ENCODE measurements at regions not wholly inside any gene's neighbourhood (a gene's known extent, or its start where the extent isn't known, plus 50 kb on each side); places are given as distances from the start of the nearest gene placed in this dataset.

DNA sequence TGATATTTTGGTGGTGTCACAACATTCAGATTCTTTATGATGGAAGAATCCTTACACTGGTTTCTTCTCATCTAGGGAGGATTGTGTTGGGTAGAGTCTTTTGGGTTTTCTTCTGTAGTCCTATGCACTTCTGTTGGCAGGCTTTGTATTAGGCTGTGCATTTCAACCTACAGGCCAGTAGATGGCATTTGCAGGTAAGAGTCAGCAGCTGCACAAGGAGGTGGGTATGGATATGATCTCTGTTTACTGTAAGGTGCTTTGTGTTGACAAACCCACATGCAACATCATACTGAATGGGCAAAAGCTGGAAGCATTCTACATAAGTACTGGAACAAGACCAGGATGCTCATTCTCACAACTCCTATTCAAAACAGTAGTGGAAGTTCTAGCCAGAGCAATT is 656.8 kb downstream of the METTL4 start:
- no peaks in the 10 kb centered on the region for H3K4me1 ChIP-seq (ENCODE audit: control insufficient read depth in 1 of 2, insufficient read depth in 2 of 2, low read depth in 1 of 2, low read length in 1 of 2)

GRCh38 chr18:1916869-1917523 is 654.3 kb downstream of the METTL4 start:
- Histone ChIP-seq H3K4me3 (ENCODE audit: low read depth in 2 of 2, low read length in 1 of 2) (no peak overlapping the region), H3K9me3 (no peaks in the 10 kb centered on the region; the same call in 1 of the 2 replicates), H2AFZ (ENCODE audit: low read depth) (no peak overlapping the region), H4K20me1 (ENCODE audit: insufficient read depth) (no peaks in the 10 kb centered on the region), H3K9ac (no peak overlapping the region), H3K9me2 (no peaks in the 10 kb centered on the region), H3K4me1 (ENCODE audit: control insufficient read depth in 1 of 2, insufficient read depth in 2 of 2, low read depth in 1 of 2, low read length in 1 of 2) (no peaks in the 10 kb centered on the region), H3K4me2 (no peak overlapping the region), H3K27me3 (ENCODE audit: insufficient read depth) (no peaks in the 10 kb centered on the region; the same call in 1 of the 2 replicates), H3F3A (replicated peaks; ENCODE audit: insufficient read depth) (no peaks in the 10 kb centered on the region), H3K27ac (ENCODE audit: low read depth in 2 of 2, low read length in 1 of 2) (no peak overlapping the region), H3K79me2 (ENCODE audit: insufficient read depth) (no peaks in the 10 kb centered on the region), H3K36me3 (replicated peaks in 1 of 2; ENCODE audit: control insufficient read depth in 1 of 2, insufficient read depth in 2 of 2, low read length in 1 of 2) (no peaks in the 10 kb centered on the region)
- WGBS (ENCODE audit: low lambda C conversion rate), result 6% methylated on average over 2 of the region's 2 CpGs
- POLR2A ChIA-PET, result no interaction called here
- no peak for TF ChIP-seq YY1 (IDR thresholded peaks at IDR 0.05; ENCODE audit: low read depth)
- no peak for TF ChIP-seq RFX5 (IDR thresholded peaks at IDR 0.05; ENCODE audit: low read length)
- no peak for TF ChIP-seq TEAD4 (IDR thresholded peaks at IDR 0.05; ENCODE audit: borderline replicate concordance, insufficient read depth)
- no peak for TF ChIP-seq NFIC (IDR thresholded peaks at IDR 0.05; ENCODE audit: borderline replicate concordance)
- TF ChIP-seq MXI1 (IDR thresholded peaks at IDR 0.05; ENCODE audit: low read depth, low read length), result no peak
- TF ChIP-seq, protein P1, sequence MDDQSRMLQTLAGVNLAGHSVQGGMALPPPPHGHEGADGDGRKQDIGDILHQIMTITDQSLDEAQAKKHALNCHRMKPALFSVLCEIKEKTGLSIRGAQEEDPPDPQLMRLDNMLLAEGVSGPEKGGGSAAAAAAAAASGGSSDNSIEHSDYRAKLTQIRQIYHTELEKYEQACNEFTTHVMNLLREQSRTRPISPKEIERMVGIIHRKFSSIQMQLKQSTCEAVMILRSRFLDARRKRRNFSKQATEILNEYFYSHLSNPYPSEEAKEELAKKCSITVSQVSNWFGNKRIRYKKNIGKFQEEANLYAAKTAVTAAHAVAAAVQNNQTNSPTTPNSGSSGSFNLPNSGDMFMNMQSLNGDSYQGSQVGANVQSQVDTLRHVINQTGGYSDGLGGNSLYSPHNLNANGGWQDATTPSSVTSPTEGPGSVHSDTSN (IDR thresholded peaks at IDR 0.05), result no peak
- TF ChIP-seq FOSL2 (IDR thresholded peaks at IDR 0.05; ENCODE audit: borderline replicate concordance, low read depth), result no peak
- TF ChIP-seq, protein P2, sequence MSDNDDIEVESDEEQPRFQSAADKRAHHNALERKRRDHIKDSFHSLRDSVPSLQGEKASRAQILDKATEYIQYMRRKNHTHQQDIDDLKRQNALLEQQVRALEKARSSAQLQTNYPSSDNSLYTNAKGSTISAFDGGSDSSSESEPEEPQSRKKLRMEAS (IDR thresholded peaks at IDR 0.05; ENCODE audit: low read depth), result no peak
- no peak for TF ChIP-seq EZH2phosphoT487 (IDR thresholded peaks at IDR 0.05; ENCODE audit: borderline replicate concordance, low read depth)
- TF ChIP-seq RAD21 (IDR thresholded peaks at IDR 0.05; ENCODE audit: low read length), result no peak
- TF ChIP-seq SIN3A (IDR thresholded peaks at IDR 0.05; ENCODE audit: borderline replicate concordance, low read depth, low read length), result no peak
- no peak for TF ChIP-seq ZBTB33 (IDR thresholded peaks at IDR 0.05; ENCODE audit: borderline replicate concordance, low read depth)
- TF ChIP-seq, protein P3, sequence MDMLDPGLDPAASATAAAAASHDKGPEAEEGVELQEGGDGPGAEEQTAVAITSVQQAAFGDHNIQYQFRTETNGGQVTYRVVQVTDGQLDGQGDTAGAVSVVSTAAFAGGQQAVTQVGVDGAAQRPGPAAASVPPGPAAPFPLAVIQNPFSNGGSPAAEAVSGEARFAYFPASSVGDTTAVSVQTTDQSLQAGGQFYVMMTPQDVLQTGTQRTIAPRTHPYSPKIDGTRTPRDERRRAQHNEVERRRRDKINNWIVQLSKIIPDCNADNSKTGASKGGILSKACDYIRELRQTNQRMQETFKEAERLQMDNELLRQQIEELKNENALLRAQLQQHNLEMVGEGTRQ (IDR thresholded peaks at IDR 0.05; ENCODE audit: borderline replicate concordance, low read depth, low read length), result no peak
- TF ChIP-seq TCF12 (IDR thresholded peaks at IDR 0.05), result no peak
- no peak for DNase-seq
- CTCF ChIA-PET, result no interaction called here

More for the DNA sequence above, 656.8 kb downstream of the METTL4 start:
- POLR2A ChIA-PET, result no interaction called here
- Histone ChIP-seq H3K9ac (no peak overlapping the region), H3K9me3 (no peaks in the 10 kb centered on the region; the same call in 1 of the 2 replicates), H3K4me2 (no peak overlapping the region), H2AFZ (ENCODE audit: low read depth) (no peak overlapping the region), H3K27me3 (ENCODE audit: insufficient read depth) (no peaks in the 10 kb centered on the region), H3F3A (replicated peaks; ENCODE audit: insufficient read depth) (no peaks in the 10 kb centered on the region), H3K36me3 (replicated peaks in 1 of 2; ENCODE audit: control insufficient read depth in 1 of 2, insufficient read depth in 2 of 2, low read length in 1 of 2) (no peaks in the 10 kb centered on the region), H3K9me2 (no peaks in the 10 kb centered on the region), H4K20me1 (ENCODE audit: insufficient read depth) (no peaks in the 10 kb centered on the region), H3K27ac (ENCODE audit: low read depth in 2 of 2, low read length in 1 of 2) (no peak overlapping the region), H3K4me3 (ENCODE audit: low read depth in 2 of 2, low read length in 1 of 2) (peak overlapping the region in 1 of 2 experiments; percentile 32; a peak in 1 of 4 replicates), H3K79me2 (ENCODE audit: insufficient read depth) (no peaks in the 10 kb centered on the region)
- no peak for DNase-seq
- CTCF ChIA-PET, result interaction anchor here (0.7 kb wide), 2 partner anchors 17 to 47 kb away, joined by 3 read pairs; no protein-coding TSS in a partner anchor
- TF ChIP-seq CTCF (IDR thresholded peaks at IDR 0.05) (peak; percentile 34), RCOR1 (IDR thresholded peaks at IDR 0.05; ENCODE audit: low read length) (no peak), SMC3 (IDR thresholded peaks at IDR 0.05; ENCODE audit: low read depth, low read length) (peak; percentile 15; the same call in 1 of the 2 replicates)

Measured in SK-N-SH (cell line).